Cardiac muscle cell (in vitro differentiated cells and primary cell): ENCODE measurements at regions not wholly inside any gene's neighbourhood (a gene's known extent, or its start where the extent isn't known, plus 50 kb on each side); places are given as distances from the start of the nearest gene placed in this dataset.

Experiments used
- DNase-seq, 2 donors: peaks; one replicate each; pipeline versions ENCODE4 v3.0.0 to v3.0.0-alpha.2; 2010 to 2017; ENCODE audit warnings: low read depth in 1 of 2, low spot score in 1 of 2
- H3K27ac ChIP-seq: fragments of 200-600 bp; sonication (generic); 2 replicates; pipeline ENCODE4 v1.5.1; 2016
- H3K27me3 ChIP-seq: fragments of 200-600 bp; sonication (generic); 2 replicates; pipeline ENCODE4 v1.6.0; 2016; ENCODE audit warnings: control low read depth
- H3K36me3 ChIP-seq: fragments of 200-600 bp; sonication (generic); 2 replicates; pipeline ENCODE4 v1.5.1; 2016; ENCODE audit warnings: control low read depth
- H3K4me1 ChIP-seq: fragments of 200-600 bp; sonication (generic); 2 replicates; pipeline ENCODE4 v1.8.1; 2017; ENCODE audit warnings: low read depth, mild to moderate bottlenecking, mixed run types
- H3K4me3 ChIP-seq: fragments of 200-600 bp; sonication (generic); 2 replicates; pipeline ENCODE4 v1.5.1; 2016; ENCODE audit warnings: mild to moderate bottlenecking
- H3K9me3 ChIP-seq: fragments of 200-600 bp; sonication (generic); 2 replicates; pipeline ENCODE4 v1.5.1; 2017; ENCODE audit warnings: low read depth, mild to moderate bottlenecking, control low read depth
- CTCF ChIP-seq: IDR thresholded peaks from 2 replicates; pipeline ENCODE4 v1.5.1; 2012; ENCODE audit warnings: low read depth, mild to moderate bottlenecking, low read length

- no peak overlapping the region for H3K27ac ChIP-seq
- no peaks in the 10 kb centered on the region for H3K27me3 ChIP-seq
- no peaks in the 10 kb centered on the region for H3K36me3 ChIP-seq
- no peaks in the 10 kb centered on the region for H3K4me1 ChIP-seq
- no peak overlapping the region for H3K4me3 ChIP-seq
- TF ChIP-seq CTCF: no peak
- H3K9me3 ChIP-seq: no peaks in the 10 kb centered on the region
- DNase-seq: no peak
Measured at GRCh38 chr4:18914182-18914581, 892.6 kb upstream of the LCORL start.

- H3K4me3 ChIP-seq: no peak overlapping the region
- no peaks in the 10 kb centered on the region for H3K36me3 ChIP-seq
- H3K27me3 ChIP-seq: peaks cover 62% of the 10 kb centered on the region
- peaks cover 3% of the 10 kb centered on the region for H3K4me1 ChIP-seq
- no peak for TF ChIP-seq CTCF
- no peaks in the 10 kb centered on the region for H3K9me3 ChIP-seq
- H3K27ac ChIP-seq: no peak overlapping the region
- DNase-seq: peak in 1 of 2 donors; percentile 23
Measured at GRCh38 chr4:18894928-18895327, 873.4 kb upstream of the LCORL start.

- TF ChIP-seq CTCF: no peak
- peaks cover 5% of the 10 kb centered on the region for H3K27me3 ChIP-seq
- DNase-seq: peak; percentile 65 to 68
- H3K4me1 ChIP-seq: no peaks in the 10 kb centered on the region
- no peaks in the 10 kb centered on the region for H3K9me3 ChIP-seq
- H3K27ac ChIP-seq: peak overlapping the region; percentile 49
- no peak overlapping the region for H3K4me3 ChIP-seq
- no peaks in the 10 kb centered on the region for H3K36me3 ChIP-seq
Measured at GRCh38 chr4:18882468-18882867, 860.9 kb upstream of the LCORL start.

GRCh38 chr4:18881556-18881955, 860.0 kb upstream of the LCORL start:
- Histone ChIP-seq H3K9me3 (no peaks in the 10 kb centered on the region), H3K4me1 (no peaks in the 10 kb centered on the region), H3K27ac (no peak overlapping the region), H3K36me3 (no peaks in the 10 kb centered on the region), H3K4me3 (no peak overlapping the region), H3K27me3 (no peaks in the 10 kb centered on the region)
- TF ChIP-seq CTCF: no peak
- DNase-seq: peak in 1 of 2 donors; percentile 0

GRCh38 chr4:18880871-18881270, 859.3 kb upstream of the LCORL start:
- no peaks in the 10 kb centered on the region for H3K27me3 ChIP-seq
- DNase-seq: no peak
- H3K27ac ChIP-seq: no peak overlapping the region
- no peaks in the 10 kb centered on the region for H3K9me3 ChIP-seq
- no peaks in the 10 kb centered on the region for H3K4me1 ChIP-seq
- no peaks in the 10 kb centered on the region for H3K36me3 ChIP-seq
- H3K4me3 ChIP-seq: no peak overlapping the region
- no peak for TF ChIP-seq CTCF

GRCh38 chr4:18878561-18878960, 857.0 kb upstream of the LCORL start:
- Histone ChIP-seq H3K27me3 (no peaks in the 10 kb centered on the region), H3K27ac (no peak overlapping the region), H3K4me3 (no peak overlapping the region), H3K36me3 (no peaks in the 10 kb centered on the region), H3K4me1 (no peaks in the 10 kb centered on the region), H3K9me3 (no peaks in the 10 kb centered on the region)
- no peak for TF ChIP-seq CTCF
- DNase-seq: no peak
